GM18520 (cell line): ENCODE measurements at regions not wholly inside any gene's neighbourhood (a gene's known extent, or its start where the extent isn't known, plus 50 kb on each side); places are given as distances from the start of the nearest gene placed in this dataset.

Experiments used
- ATAC-seq: cut with Tn5 transposase; IDR thresholded peaks from one replicate; pipeline ENCODE4 v1.9.1; 2021; ENCODE audit not compliant: unreplicated experiment

DNA sequence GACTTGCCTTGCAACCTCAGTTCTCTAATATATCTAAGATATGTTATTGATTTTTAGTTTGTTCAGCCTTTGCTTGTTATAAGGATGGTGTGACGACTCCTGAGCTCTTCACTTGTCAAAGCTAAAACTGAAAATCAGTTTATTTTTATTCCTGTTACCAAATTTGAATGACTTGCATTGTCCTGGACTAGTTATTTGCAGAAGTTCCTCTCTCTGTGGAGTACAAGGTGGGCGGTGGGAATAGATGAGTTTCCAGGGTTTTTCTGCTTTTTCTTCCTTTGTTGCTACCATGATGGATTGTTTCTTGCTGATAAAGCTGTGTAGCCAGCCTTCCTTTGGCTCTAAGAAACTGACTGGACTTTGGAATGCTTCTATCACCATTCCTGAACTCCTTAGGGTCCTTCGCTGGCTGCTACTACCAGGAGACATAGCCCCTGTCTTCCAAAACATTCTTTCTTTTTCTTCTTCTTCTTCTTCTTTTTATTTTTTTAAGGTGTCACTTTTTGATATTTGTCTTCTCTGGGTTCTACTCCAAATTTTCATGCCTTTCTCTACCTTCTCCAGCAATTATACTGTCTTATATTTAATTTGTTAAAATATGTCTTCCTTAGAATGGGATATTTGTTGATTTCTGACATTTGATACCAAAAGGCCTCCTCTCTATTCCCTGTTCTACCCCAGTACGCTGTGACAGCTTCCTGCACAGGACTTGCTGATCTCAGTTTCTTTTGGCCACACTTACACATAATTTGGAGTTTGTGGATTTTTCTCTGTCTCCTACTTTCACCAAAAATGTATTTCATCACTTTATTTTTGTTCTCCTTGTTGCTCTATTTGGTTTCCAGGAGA is 145.1 kb upstream of the THRB start:
- ATAC-seq = no peak

DNA sequence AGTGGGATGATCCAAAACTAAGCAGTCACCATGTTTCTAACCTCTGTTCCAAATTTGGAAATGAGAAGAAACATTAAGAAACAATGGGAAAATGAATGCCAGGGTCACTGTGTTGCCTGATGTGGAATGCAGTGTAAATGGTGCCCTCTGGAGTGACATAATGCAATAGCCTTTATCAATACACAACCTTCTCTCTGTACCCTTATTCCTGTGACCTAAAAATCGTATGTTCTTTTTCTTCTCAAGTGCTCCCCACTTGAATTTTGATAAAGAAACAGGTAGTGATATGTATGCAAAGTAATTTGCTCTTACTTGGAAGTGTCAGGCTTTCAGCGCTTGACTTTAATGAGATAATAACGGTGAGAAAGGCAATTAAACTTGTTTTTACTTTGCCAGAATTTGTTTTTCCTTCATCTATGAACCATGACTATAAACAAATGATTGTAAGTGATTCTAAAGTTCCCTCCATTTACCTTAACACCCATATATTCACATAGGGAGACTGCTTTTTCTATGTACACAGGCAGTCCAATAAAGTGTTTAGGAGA is 145.8 kb upstream of the THRB start:
- ATAC-seq = no peak

DNA sequence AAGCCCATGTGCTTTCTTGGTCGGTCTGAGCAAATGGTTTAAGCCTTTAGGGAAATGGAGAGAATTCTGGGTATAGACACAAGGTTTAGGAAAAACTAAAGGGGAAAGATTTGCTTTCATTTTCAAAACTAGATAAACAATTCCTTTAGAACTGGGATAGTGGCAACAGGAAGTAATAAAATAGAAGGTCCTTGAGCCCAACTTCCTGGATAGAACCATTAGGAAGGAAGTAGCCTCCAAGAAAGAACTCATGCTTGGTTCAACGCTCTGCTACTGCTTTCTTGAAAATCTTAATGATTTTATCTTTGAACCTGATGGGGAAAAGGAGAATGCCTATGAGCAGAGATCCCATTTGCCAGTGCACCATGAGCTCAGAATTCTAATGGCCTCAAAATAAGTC is 147.0 kb upstream of the THRB start:
- ATAC-seq = no peak

DNA sequence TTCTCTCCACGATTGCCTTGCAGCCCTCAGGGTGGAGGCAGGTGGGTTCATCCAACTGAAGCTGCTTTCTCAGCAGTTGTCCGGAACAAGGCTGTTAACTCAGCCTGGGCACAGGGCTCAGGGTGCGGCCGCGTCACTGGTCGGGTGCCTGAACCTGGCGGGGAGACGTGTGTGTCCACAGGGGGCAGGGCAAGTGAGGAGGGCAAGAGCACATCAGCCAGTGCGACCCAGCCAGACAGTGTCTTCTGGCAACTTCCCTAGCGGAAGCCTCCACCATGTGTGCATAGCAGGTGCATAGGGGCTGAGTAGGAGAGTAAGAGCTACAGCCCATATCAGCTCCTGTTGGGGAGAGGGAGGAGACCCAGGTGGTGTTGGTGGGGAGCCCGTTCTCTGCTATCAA is 150.4 kb upstream of the THRB start:
- ATAC-seq = no peak

DNA sequence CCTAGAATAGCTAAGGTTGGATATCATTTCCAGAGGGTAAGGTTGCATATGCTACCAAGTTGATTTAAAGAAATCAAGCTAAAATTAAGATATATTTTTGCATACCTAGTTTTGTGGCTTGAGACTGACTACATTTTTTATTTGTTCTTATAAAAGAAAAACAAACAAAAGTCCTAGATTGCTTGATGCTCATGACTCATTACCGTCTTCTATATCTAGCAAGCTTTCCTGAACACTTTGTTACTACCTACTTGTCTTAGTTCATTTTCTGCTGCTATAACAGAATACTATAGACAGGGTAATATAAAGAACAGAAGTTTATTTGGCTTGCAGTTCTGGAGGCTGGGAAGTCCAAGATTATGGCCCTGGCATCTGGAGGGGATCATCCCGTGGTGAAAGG is 152.1 kb upstream of the THRB start:
- no peak for ATAC-seq

DNA sequence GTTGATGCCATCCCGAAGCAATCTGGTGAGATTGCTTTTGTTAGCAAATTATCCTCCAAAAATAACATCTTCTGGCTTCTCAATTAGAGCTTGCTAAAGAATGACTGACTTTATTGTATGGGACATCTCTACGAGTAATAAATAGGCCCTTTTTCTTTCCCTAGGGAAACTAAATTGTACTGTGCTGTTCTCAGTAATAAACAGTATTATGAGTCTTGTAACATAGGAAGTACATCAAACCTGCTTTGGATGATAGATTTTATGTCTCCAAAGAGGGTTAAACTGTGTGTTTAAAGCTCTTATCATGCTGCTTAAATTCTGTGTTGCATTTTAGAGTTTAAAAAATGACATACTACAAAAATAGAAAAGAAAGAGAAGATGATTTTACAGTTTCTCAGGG is 153.4 kb upstream of the THRB start:
- ATAC-seq = no peak

DNA sequence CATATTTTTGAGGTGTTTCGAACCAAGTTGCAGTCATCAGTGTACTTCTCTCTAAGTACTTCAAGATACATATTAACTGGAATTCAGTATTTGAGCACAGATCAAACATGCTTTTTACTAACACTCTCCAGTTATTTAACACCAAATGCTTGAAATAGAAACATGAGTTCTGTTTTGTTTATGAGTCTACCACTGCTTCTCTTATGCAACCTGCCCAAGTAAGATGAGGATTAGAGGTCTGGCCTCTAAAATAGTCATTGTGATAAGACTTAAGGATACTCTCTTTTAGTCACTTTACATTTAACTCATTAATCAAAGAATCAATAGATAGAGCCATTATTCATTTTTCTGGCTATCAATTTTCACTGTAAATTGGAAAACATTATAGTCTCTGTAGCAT is 156.2 kb upstream of the THRB start:
- no peak for ATAC-seq

DNA sequence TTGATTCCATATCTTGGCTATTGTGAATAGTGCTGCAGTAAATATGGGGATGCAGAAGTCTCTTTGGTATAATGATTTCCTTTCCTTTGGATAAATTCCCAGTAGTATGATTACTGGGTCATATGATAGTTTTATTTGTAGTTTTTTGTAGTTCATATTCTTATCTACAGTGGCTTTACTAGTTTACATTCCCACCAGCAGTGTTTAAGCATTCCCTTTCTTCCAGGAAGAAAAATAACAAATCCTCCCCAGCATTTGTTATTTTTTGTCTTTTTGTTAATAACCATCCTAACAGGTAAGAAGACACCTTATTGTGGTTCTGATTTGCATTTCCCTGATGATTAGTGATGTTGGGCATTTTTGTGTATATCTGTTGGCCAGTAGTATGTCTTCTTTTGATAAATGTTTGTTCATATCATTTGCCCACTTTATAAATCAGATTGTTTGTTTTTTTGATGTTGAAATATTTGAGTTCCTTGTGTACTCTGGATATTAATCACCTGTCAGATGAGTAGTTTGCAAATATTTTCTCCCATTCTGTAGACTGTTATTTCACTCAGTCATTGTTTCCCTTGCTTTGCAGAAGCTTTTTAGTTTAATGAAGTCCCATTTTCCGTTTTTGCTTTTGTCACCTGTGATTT is 163.3 kb upstream of the THRB start:
- ATAC-seq = no peak

DNA sequence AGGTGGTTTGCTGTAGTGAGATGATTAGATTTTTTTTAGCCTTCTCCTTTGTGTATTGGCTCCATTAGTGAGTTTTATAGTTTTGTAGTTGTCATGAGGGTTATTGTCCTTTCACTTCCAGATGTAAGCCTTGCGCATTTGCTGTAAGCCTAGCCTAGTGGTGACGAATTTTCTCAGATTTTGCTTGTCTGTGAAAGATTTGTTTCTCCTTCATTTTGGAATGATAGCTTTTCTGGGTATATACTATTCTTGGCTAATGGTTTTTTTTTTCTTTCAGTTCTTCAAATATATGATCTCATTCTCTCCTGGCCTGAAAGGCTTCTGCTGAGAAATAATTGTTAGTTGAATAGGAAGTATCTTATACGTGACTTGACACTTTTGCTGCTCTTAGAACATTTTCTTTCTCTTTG is 166.5 kb upstream of the THRB start:
- ATAC-seq = no peak

DNA sequence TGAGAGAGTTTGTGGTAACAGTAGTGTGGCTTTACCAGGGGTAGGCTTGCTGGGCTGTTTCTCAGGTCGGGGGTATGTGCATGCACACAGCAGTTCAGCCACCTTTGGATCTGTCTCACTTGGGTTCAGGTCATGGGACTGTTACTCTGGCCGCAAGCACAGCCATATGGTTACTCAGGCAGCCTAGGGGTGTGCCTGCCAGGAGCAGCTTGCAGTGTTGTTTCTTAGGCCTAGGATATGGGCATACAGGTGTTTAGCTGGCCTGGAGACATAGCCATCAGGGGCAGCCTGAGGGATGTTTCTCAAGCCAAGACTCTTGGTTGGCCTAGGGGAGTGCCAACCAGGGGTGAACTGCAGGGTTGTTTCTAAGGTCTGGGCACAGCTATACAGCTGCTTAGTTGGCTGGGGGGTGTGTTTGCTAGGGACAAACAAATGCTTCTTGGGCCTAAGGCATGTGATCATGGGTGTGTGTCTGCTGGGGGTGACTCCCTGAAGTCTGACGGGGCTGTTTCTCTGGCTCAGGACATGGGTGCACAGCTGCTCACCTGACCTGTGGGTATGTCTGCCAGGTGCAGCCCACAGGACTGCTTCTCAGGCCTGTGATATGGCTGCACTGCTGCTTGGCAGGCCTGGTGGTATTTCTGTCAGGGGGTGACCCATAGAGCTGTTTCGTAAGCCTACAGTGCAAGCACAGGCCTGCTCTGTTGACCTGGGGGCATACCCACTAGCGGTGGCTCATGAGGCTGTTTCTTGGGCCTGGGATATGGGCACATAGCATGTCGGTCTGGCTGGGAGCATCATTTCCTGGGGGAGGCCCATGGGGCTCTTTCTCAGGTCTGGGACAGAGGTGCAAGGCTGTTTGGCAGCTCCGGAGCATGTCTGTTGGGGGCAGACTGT is 168.0 kb upstream of the THRB start:
- ATAC-seq = no peak

DNA sequence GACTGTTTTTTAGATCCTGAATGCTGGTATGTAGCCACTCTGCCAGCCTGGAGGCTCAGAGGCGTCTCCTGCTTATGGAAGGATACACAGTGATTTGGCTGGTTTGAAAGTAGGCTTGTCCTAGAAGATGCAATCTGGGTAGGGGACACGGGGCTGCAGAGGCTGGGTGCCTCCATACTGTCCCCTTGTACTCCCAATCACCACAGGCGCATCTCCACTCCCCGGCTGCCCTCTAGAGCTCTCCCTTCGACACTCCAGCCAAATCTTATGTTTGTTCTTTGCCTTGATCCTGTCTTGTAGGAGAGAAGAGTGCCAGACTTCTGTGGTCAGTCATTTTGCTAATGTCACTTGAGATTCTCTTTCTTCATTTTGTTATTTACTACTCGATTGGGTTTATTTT is 168.8 kb upstream of the THRB start:
- ATAC-seq = no peak

DNA sequence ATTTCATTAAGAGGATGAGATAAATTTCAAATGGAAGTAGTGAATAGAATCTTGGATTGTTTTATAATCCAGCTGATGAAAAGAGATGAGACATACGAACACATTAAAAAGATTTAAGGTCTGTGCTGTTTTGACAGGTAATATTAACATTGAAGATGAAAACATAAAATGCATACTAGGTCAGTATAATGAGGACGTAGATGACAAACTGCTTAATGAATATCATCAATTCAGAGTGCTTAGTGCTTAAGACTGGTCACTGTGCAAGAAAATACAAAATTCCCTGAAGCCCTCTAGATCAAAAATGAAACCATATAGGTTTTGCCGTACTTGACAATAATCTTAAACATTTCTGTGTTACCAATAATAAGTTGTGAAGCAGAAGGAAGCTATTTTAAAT is 173.4 kb upstream of the THRB start:
- no peak for ATAC-seq

DNA sequence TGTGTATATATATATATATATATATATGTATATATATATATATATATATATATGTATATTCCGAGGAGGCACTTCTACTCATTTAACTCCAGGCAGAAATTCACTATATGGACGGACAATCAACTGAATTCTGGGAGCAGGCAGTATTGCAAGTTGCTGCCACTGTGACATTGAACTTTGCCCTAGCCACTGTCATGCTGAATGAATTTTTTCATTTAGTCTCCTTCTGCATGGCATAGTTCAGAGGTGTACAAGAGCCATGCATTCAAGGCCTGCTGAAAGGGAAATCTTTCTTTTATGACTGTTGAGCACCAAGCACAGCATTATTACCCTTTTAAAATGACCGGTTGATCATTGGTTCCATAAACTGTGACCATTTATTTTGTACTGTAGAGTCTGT is 176.2 kb upstream of the THRB start:
- ATAC-seq = no peak

DNA sequence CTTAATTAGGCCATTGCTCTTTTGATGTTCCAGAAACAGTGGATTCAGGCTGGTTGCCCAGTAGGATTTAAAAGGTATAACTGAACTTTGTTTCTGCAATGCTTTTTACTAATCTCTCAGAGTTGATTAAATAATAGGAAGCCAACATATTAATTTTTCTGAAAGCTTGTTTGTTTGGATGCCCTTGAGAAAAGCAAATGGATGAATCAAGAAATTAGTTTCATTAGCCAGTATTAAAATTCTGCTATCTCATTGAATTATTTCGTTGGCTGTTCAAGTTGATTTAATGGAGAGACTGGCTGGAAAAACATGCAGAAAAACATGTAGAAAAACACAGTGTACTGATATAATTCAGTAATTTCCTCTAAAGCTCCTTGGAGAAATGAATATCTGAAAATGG is 178.9 kb upstream of the THRB start:
- ATAC-seq = no peak

DNA sequence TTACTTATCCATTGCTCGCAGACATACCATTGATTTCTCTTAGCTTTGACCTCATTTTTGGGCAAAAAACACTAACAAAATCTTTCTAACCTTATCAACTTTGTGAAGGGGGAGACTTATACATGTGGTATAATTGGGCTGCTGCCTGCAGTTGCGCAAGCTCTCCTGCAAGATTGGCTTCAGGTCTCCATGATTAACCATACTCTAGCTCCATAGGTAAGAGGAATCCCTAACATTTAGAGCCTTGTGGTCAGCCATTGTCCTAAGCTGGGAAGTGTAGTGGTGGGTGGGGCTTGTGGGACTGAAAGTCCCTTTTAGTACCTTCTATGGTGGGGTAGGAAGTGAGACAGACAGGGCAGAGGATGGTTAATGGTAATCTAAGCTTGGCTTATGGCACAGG is 179.6 kb upstream of the THRB start:
- ATAC-seq = no peak

DNA sequence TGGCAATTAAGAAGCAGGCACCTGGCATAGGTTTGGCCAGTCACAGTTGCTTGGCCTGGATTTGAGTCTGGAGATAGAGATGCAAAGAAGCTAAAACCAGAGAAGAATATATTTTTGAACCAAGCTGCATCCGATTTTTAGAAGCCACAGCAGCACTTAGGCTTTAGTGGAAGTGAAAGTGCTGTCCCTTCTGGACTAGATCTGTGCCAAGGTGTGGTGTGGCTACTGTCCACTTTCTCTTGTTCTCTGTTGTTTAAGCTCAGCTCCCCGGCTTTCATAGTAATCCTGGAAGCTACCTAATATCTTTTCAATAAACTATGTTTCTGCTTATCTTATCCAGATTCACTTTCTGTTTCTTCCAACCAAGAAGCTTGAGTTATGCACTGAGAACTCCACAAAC is 183.4 kb upstream of the THRB start:
- no peak for ATAC-seq

DNA sequence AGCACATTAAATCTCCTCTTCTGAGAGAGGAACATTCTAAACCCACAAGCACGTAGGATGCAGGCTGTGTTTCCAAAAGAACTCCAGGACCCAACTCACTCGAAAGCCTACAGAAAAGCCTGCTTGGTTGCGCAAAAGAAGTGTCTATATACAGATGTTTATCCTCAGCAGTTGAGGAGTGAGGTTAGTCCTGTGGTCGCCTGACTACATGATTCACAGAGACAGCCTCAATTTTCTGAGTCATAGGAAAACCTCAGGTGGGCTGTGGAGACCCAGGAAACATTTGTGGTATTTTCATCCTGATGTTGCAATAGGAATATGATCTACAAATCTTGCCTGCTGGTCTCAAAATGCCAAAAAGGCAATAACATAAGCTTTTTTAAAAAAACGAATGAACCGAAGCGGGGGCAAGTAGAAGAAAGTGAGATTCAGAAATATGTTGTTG is 183.8 kb upstream of the THRB start:
- no peak for ATAC-seq

DNA sequence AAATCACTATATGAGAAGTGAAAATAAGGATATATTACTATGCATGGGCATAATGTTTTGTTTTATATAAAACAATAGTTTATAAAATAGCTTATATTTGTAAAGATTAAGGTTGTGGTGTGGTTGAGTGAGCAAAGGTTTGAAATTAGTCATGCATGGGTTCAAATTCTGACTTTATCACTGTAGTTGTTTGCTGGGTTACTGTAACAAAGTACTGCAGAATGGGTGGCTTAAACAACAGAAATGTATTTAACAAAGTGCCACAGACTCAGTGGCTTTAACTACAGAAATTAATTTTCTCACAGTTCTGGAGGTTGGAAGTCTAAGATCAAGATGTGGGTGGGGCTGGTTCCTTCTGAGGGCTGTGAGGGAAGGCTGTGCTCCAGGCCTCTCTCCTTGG is 184.8 kb upstream of the THRB start:
- ATAC-seq = no peak

DNA sequence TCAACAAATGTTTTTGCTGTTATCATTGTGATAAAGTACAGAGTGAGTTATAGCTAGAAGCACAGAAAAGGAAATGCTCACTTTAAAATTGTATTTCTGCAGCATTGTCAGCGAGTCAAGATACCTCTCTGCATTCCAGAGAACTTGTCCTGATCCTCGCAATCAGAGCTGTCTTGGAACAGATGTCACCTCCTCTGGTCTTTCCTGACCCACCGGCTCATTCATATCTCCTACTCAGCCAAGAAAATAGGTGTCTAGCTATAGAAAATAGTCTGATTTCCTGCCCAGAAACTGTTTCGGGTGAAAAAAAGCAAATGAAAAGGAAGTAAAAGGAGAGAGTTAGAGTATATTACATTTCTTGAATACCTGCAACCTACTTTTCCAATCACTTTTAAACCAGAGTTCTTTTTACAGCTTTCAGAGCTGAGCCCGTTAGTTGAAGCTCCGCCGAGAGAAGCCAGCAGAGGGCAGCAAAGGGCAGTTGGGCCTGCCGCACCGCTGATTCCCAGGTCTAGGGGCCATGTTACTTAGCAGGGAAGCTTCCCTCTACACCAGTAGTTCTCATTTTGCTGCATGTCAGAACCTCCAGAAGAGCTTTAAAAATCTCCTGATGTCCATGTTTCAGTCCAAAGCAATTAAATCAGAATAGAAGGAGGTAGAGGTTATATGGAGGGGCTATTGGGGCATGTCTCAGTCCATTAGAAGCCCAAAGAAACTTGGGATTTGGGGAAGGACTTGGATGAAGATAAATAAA is 185.7 kb upstream of the THRB start:
- ATAC-seq = peak; percentile 54

DNA sequence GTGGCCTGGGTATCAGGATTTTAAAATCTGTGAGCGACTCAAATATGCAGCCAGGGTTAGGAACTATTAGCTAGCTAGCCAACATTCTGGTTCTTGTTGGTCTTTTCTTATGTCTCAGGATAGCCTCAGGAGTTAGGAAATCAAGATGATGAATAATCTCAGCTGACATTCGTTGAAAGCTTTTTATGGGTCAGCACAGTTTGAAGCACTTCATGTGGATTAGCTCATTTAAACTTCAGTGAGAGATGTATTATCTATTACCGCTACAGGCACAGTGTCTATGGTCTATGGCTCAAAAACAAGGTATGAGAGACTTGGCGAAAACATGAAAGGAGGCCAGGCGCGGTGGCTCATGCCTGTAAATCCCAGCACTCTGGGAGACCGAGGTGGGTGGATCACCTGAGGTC is 187.5 kb upstream of the THRB start:
- ATAC-seq = no peak

DNA sequence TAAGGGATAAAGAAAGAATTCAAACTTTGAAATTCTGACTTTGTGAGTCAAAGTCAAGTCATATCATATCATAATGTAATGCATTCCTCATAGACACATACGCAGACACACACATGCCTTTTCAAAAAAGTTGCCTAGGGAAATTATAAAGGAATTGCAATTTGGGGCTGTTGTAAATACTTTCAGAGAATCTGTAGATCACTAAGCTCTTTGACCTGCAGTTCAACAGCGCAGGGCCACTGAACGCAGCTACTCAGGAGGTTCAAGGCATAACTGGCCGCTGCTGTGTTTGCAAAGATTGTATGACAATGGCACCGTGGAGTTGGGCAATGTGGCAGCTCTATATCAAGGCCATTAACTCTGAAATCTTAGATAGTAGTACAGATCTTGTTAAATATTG is 188.4 kb upstream of the THRB start:
- no peak for ATAC-seq
